PC-9 (cell line): ENCODE measurements at regions not wholly inside any gene's neighbourhood (a gene's known extent, or its start where the extent isn't known, plus 50 kb on each side); places are given as distances from the start of the nearest gene placed in this dataset.
A peak's percentile ranks its signal among the peaks of the same experiment; 100 is the strongest.

ENCODE experiments used
- BruUV-seq: library from RNA; stranded (reverse); fragments of 400-500 nt; replicated peaks from 2 replicates; lab custom pipeline; 2021; lab: Mats Ljungman, UMichigan
- CTCF ChIA-PET: fragments of 300-600 bp; sonication (Branson Sonifier 250); formaldehyde crosslinking; loops from one replicate; lab custom pipeline; 2022; ENCODE audit warnings: antibody characterized with exemption; lab: Charles Lee
- POLR2A ChIA-PET: fragments of 300-600 bp; sonication (Branson Sonifier 250); formaldehyde crosslinking; loops from one replicate; lab custom pipeline; 2022; ENCODE audit warnings: antibody characterized with exemption; ENCODE audit not compliant: unreplicated experiment; lab: Charles Lee
- DNase-seq, 2 experiments: peaks; one replicate each; pipeline versions ENCODE4 v3.0.0 to v3.0.0-alpha.2; 2015 to 2022; ENCODE audit warnings: mixed read lengths in 1 of 2
- H2AFZ ChIP-seq: fragments of 200-600 bp; sonication (generic); 2 replicates; pipeline ENCODE4 v1.8.1; 2017; ENCODE audit warnings: antibody characterized with exemption
- H3F3A ChIP-seq: fragments of 200-600 bp; sonication (generic); 2 replicates; pipeline ENCODE4 v1.8.1; 2017; ENCODE audit warnings: antibody characterized with exemption, mild to moderate bottlenecking, low read depth; ENCODE audit not compliant: insufficient read depth
- H3K27ac ChIP-seq: fragments of 200-600 bp; sonication (generic); 2 replicates; pipeline ENCODE4 v1.6.1; 2016; ENCODE audit warnings: mixed run types
- H3K27me3 ChIP-seq: fragments of 200-600 bp; sonication (generic); 2 replicates; pipeline ENCODE4 v1.6.1; 2016; ENCODE audit warnings: low read depth, mixed run types; ENCODE audit not compliant: insufficient read depth
- H3K36me3 ChIP-seq: fragments of 200-600 bp; sonication (generic); 2 replicates; pipeline ENCODE4 v1.6.1; 2016; ENCODE audit warnings: low read depth, mixed run types
- H3K4me1 ChIP-seq: fragments of 200-600 bp; sonication (generic); replicated peaks from 2 replicates; pipeline ENCODE4 v1.6.1; 2016; ENCODE audit warnings: mixed run types; ENCODE audit not compliant: insufficient read depth
- H3K4me2 ChIP-seq: fragments of 200-600 bp; sonication (generic); 2 replicates; pipeline ENCODE4 v1.6.1; 2017; ENCODE audit warnings: mixed run types
- H3K4me3 ChIP-seq: fragments of 200-600 bp; sonication (generic); 2 replicates; pipeline ENCODE4 v1.6.1; 2016; ENCODE audit warnings: mixed run types
- H3K79me2 ChIP-seq: fragments of 200-600 bp; sonication (generic); 2 replicates; pipeline ENCODE4 v1.6.1; 2017; ENCODE audit warnings: low read depth, mixed run types
- H3K9me2 ChIP-seq: fragments of 200-600 bp; sonication (generic); 2 replicates; pipeline ENCODE4 v1.8.1; 2017; ENCODE audit warnings: mild to moderate bottlenecking; ENCODE audit not compliant: insufficient read depth
- H3K9me3 ChIP-seq: fragments of 200-600 bp; sonication (generic); 2 replicates; pipeline ENCODE4 v1.8.1; 2016; ENCODE audit warnings: low read depth; ENCODE audit not compliant: insufficient read depth
- H4K20me1 ChIP-seq: fragments of 200-600 bp; sonication (generic); 2 replicates; pipeline ENCODE4 v1.8.1; 2017; ENCODE audit not compliant: insufficient read depth
- CTCF ChIP-seq: fragments of 200-600 bp; sonication (generic); conservative IDR thresholded peaks from 2 replicates; pipeline ENCODE4 v1.6.1; 2017; ENCODE audit warnings: mixed run types, antibody characterized with exemption, mild to moderate bottlenecking, moderate library complexity
- EZH2 ChIP-seq: fragments of 200-600 bp; sonication (generic); IDR thresholded peaks from 2 replicates; pipeline ENCODE4 v1.8.0; 2017; ENCODE audit warnings: antibody characterized with exemption, low read depth
- intact Hi-C: fragments of 100-400 bp; cut with micrococcal nuclease; formaldehyde crosslinking; loops from one replicate; pipeline ENCODE4 v1.10.0; 2022; ENCODE audit not compliant: unreplicated experiment

GRCh38 chr16:54484700-54485099 is 198.1 kb upstream of the IRX3 start:
- H3K4me1 ChIP-seq, result peaks cover 12% of the 10 kb centered on the region
- H3K4me2 ChIP-seq, result no peak overlapping the region; the same call in 1 of the 2 replicates
- BruUV-seq, result no TSS peak
- CTCF ChIA-PET, result no interaction called here
- no peak overlapping the region for H3K27ac ChIP-seq
- DNase-seq, result peak in 1 of 2 experiments; percentile 4
- intact Hi-C loops, result no loop called here
- POLR2A ChIA-PET, result interaction anchor here (0.7 kb wide), 1 partner anchor 26 kb away, joined by 3 read pairs; no protein-coding TSS in a partner anchor
- no peaks in the 10 kb centered on the region for H3K36me3 ChIP-seq
- H3K27me3 ChIP-seq, result no peaks in the 10 kb centered on the region
- no peaks in the 10 kb centered on the region for H4K20me1 ChIP-seq
- no peaks in the 10 kb centered on the region for H3K9me3 ChIP-seq
- H3F3A ChIP-seq, result peaks cover 6% of the 10 kb centered on the region; the same call in 1 of the 2 replicates
- H3K4me3 ChIP-seq, result no peak overlapping the region
- TF ChIP-seq CTCF (no peak), EZH2 (no peak)
- H2AFZ ChIP-seq, result no peak overlapping the region
- H3K79me2 ChIP-seq, result no peaks in the 10 kb centered on the region
- H3K9me2 ChIP-seq, result no peaks in the 10 kb centered on the region

DNA sequence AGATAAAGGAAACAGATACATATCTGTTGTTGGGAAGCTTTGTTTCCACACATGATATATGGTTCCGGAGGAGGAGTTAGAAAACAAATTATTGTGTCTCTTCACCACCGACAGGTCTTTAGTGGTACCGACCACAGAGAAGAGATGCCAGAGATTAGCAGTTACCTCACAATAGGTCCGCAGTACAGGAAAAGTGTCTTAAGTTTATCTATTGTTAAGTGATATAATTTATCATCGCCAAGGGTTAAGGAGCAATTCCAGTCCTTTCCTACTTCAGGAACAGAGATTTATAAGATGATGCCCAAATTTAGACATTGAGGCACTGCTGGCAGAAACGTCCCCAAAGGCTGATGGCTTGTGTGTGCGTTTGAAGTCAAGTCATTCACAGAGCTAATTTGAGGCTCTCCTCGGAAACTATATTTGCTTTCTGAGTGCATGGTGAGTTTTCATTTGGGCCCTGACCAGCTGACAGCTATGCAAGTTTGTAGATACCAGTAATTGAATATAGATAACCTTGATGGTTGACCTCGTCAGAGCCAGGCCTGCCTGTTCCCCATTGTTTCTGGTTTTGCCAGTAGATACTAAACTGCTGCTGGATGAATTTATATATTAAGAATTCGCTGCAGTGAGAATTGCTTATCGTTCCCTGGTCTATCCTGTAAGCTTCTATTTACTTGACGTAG is 196.4 kb upstream of the IRX3 start:
- CTCF ChIA-PET, result interaction anchor here (0.6 kb wide), 1 partner anchor 288 kb away, joined by 3 read pairs; no protein-coding TSS in a partner anchor
- intact Hi-C loops, result no loop called here

GRCh38 chr16:54480429-54480828 is 193.8 kb upstream of the IRX3 start:
- no peaks in the 10 kb centered on the region for H3K27me3 ChIP-seq
- H3K4me3 ChIP-seq, result no peak overlapping the region
- H3F3A ChIP-seq, result no peaks in the 10 kb centered on the region
- ChIA-PET POLR2A (no interaction called here), CTCF (interaction anchor here (0.7 kb wide), 1 partner anchor 105 kb away, joined by 3 read pairs; no protein-coding TSS in a partner anchor)
- H3K36me3 ChIP-seq, result no peaks in the 10 kb centered on the region
- no TSS peak for BruUV-seq
- H3K9me3 ChIP-seq, result no peaks in the 10 kb centered on the region
- no peaks in the 10 kb centered on the region for H4K20me1 ChIP-seq
- intact Hi-C loops, result no loop called here
- no peak for DNase-seq
- H2AFZ ChIP-seq, result no peak overlapping the region
- peaks cover 4% of the 10 kb centered on the region; the same call in 1 of the 2 replicates for H3K4me1 ChIP-seq
- no peaks in the 10 kb centered on the region for H3K9me2 ChIP-seq
- no peak overlapping the region for H3K27ac ChIP-seq
- TF ChIP-seq EZH2, result no peak
- no peak for TF ChIP-seq CTCF
- no peak overlapping the region for H3K4me2 ChIP-seq
- no peaks in the 10 kb centered on the region for H3K79me2 ChIP-seq

More for the DNA sequence above, 196.4 kb upstream of the IRX3 start:
- H4K20me1 ChIP-seq, result no peaks in the 10 kb centered on the region
- no peaks in the 10 kb centered on the region for H3K36me3 ChIP-seq
- H3K9me3 ChIP-seq, result no peaks in the 10 kb centered on the region
- TF ChIP-seq EZH2 (no peak), CTCF (no peak)
- POLR2A ChIA-PET, result no interaction called here
- no peak overlapping the region for H3K4me2 ChIP-seq
- H3K4me3 ChIP-seq, result no peak overlapping the region
- no peaks in the 10 kb centered on the region for H3F3A ChIP-seq
- H2AFZ ChIP-seq, result no peak overlapping the region
- no peak for DNase-seq
- peaks cover 4% of the 10 kb centered on the region; the same call in 1 of the 2 replicates for H3K4me1 ChIP-seq
- no peak overlapping the region for H3K27ac ChIP-seq
- no peaks in the 10 kb centered on the region for H3K27me3 ChIP-seq
- no TSS peak for BruUV-seq
- no peaks in the 10 kb centered on the region for H3K9me2 ChIP-seq
- no peaks in the 10 kb centered on the region for H3K79me2 ChIP-seq
